ENCODE measurements at regions not wholly inside any gene's neighbourhood (a gene's known extent, or its start where the extent isn't known, plus 50 kb on each side); places are given as distances from the start of the nearest gene placed in this dataset.
A peak's percentile ranks its signal among the peaks of the same experiment; 100 is the strongest.
"Not testable (repeated sequence)": the region's sequence is repeated elsewhere in the genome, so short reads cannot be mapped to it uniquely, and the experiment has no call there.

GRCh38 chr15:69675731-69676130 is 223.1 kb downstream of the RPLP1 start:
- DNase-seq (ENCODE audit: low spot score) = no peak

- no peak for DNase-seq (ENCODE audit: low spot score)
Observed at GRCh38 chr15:69677403-69677802, 224.8 kb downstream of the RPLP1 start.

GRCh38 chr15:69679623-69680228 is 227.1 kb downstream of the RPLP1 start:
- no peak for DNase-seq (ENCODE audit: low spot score)

GRCh38 chr15:69684823-69685222 is 232.2 kb downstream of the RPLP1 start:
- not testable (repeated sequence) for DNase-seq (ENCODE audit: low spot score)

GRCh38 chr15:69685512-69686452 is 233.2 kb downstream of the RPLP1 start:
- DNase-seq (ENCODE audit: low spot score) = peak; percentile 62

GRCh38 chr15:69686626-69687025 is 234.0 kb downstream of the RPLP1 start:
- no peak for DNase-seq (ENCODE audit: low spot score)

- DNase-seq (ENCODE audit: low spot score) = no peak
Observed at GRCh38 chr15:69689133-69689532, 236.5 kb downstream of the RPLP1 start.

GRCh38 chr15:69691307-69692015 is 238.8 kb downstream of the RPLP1 start:
- DNase-seq (ENCODE audit: low spot score) = no peak

GRCh38 chr15:69692342-69692741 is 239.7 kb downstream of the RPLP1 start:
- DNase-seq (ENCODE audit: low spot score) = no peak

- no peak for DNase-seq (ENCODE audit: low spot score)
Observed at GRCh38 chr15:69693059-69693458, 240.4 kb downstream of the RPLP1 start.

- DNase-seq (ENCODE audit: low spot score) = no peak
Observed at GRCh38 chr15:69696946-69697345, 244.3 kb downstream of the RPLP1 start.

- no peak for DNase-seq (ENCODE audit: low spot score)
Observed at GRCh38 chr15:69697916-69698315, 245.3 kb downstream of the RPLP1 start.

GRCh38 chr15:69699096-69699495 is 246.5 kb downstream of the RPLP1 start:
- DNase-seq (ENCODE audit: low spot score) = no peak

- no peak for DNase-seq (ENCODE audit: low spot score)
Observed at GRCh38 chr15:69700380-69700779, 247.8 kb downstream of the RPLP1 start.

GRCh38 chr15:69701198-69701597 is 248.6 kb downstream of the RPLP1 start:
- no peak for DNase-seq (ENCODE audit: low spot score)

- no peak for DNase-seq (ENCODE audit: low spot score)
Observed at GRCh38 chr15:69703532-69704187, 251.0 kb downstream of the RPLP1 start.

GRCh38 chr15:69704229-69704628 is 251.6 kb downstream of the RPLP1 start:
- DNase-seq (ENCODE audit: low spot score) = no peak

GRCh38 chr15:69704700-69705099 is 252.1 kb downstream of the RPLP1 start:
- no peak for DNase-seq (ENCODE audit: low spot score)

GRCh38 chr15:69706353-69707097 is 253.9 kb downstream of the RPLP1 start:
- no peak for DNase-seq (ENCODE audit: low spot score)

GRCh38 chr15:69707241-69707640 is 254.6 kb downstream of the RPLP1 start:
- not testable (repeated sequence) for DNase-seq (ENCODE audit: low spot score)

GRCh38 chr15:69708436-69709122 is 256.0 kb downstream of the RPLP1 start:
- not testable (repeated sequence) for DNase-seq (ENCODE audit: low spot score)

Measured in ureter (tissue), 1 donor.